KMS-11 (cell line): ENCODE measurements at regions not wholly inside any gene's neighbourhood (a gene's known extent, or its start where the extent isn't known, plus 50 kb on each side); places are given as distances from the start of the nearest gene placed in this dataset.

Experiments
- H2AFZ ChIP-seq: fragments of 200-600 bp; sonication (generic); 2 replicates; pipeline ENCODE4 v1.6.1; 2016; ENCODE audit warnings: antibody characterized with exemption, mixed run types, low read depth
- H3K27ac ChIP-seq: fragments of 200-600 bp; sonication (generic); 2 replicates; pipeline ENCODE4 v1.6.1; 2016; ENCODE audit warnings: mild to moderate bottlenecking, mixed run types
- H3K27me3 ChIP-seq: fragments of 200-600 bp; sonication (generic); 2 replicates; pipeline ENCODE4 v1.6.1; 2017; ENCODE audit warnings: mild to moderate bottlenecking, low read depth, mixed run types, moderate library complexity; ENCODE audit not compliant: insufficient read depth
- H3K36me3 ChIP-seq: fragments of 200-600 bp; sonication (generic); 2 replicates; pipeline ENCODE4 v1.6.1; 2017; ENCODE audit warnings: mild to moderate bottlenecking, mixed run types; ENCODE audit not compliant: insufficient read depth
- H3K4me1 ChIP-seq: fragments of 200-600 bp; sonication (generic); 2 replicates; pipeline ENCODE4 v1.6.1; 2016; ENCODE audit warnings: mild to moderate bottlenecking, low read depth, mixed run types; ENCODE audit not compliant: poor library complexity, severe bottlenecking
- H3K4me2 ChIP-seq: fragments of 200-600 bp; sonication (generic); 2 replicates; pipeline ENCODE4 v1.7.0; 2016; ENCODE audit warnings: mild to moderate bottlenecking, mixed run types
- H3K4me3 ChIP-seq: fragments of 200-600 bp; sonication (generic); IDR thresholded peaks from 2 replicates; pipeline ENCODE4 v1.6.1; 2017; ENCODE audit warnings: low read depth, low read length, mixed read lengths; ENCODE audit not compliant: insufficient read depth
- H3K79me2 ChIP-seq: fragments of 200-600 bp; sonication (generic); 2 replicates; pipeline ENCODE4 v1.6.1; 2016; ENCODE audit warnings: low read depth, mixed run types; ENCODE audit not compliant: insufficient read depth
- H3K9ac ChIP-seq: fragments of 200-600 bp; sonication (generic); 2 replicates; pipeline ENCODE4 v1.6.1; 2016; ENCODE audit warnings: mild to moderate bottlenecking, mixed run types
- H4K20me1 ChIP-seq: fragments of 200-600 bp; sonication (generic); 2 replicates; pipeline ENCODE4 v1.6.1; 2016; ENCODE audit warnings: mild to moderate bottlenecking, mixed run types; ENCODE audit not compliant: insufficient read depth
- CTCF ChIP-seq: fragments of 200-600 bp; sonication (generic); conservative IDR thresholded peaks from 2 replicates; pipeline ENCODE4 v1.6.1; 2017; ENCODE audit warnings: low read depth, mild to moderate bottlenecking, antibody characterized with exemption, low read length, moderate library complexity, mixed read lengths

- no peaks in the 10 kb centered on the region for H3K79me2 ChIP-seq
- no peaks in the 10 kb centered on the region for H3K36me3 ChIP-seq
- no peak overlapping the region for H3K27ac ChIP-seq
- no peaks in the 10 kb centered on the region for H3K27me3 ChIP-seq
- H3K9ac ChIP-seq = no peak overlapping the region
- H3K4me3 ChIP-seq = no peak overlapping the region
- no peak overlapping the region for H2AFZ ChIP-seq
- H3K4me2 ChIP-seq = no peak overlapping the region
- TF ChIP-seq CTCF = no peak
- H3K4me1 ChIP-seq = no peaks in the 10 kb centered on the region
- no peaks in the 10 kb centered on the region for H4K20me1 ChIP-seq
Observed at GRCh38 chr7:52909131-52909530, 126.3 kb upstream of the POM121L12 start.

GRCh38 chr7:52897713-52898112, 137.7 kb upstream of the POM121L12 start:
- Histone ChIP-seq H2AFZ (no peak overlapping the region), H3K27ac (no peak overlapping the region), H3K4me3 (no peak overlapping the region), H3K27me3 (no peaks in the 10 kb centered on the region), H4K20me1 (no peaks in the 10 kb centered on the region), H3K4me2 (no peak overlapping the region), H3K36me3 (no peaks in the 10 kb centered on the region), H3K9ac (no peak overlapping the region), H3K4me1 (no peaks in the 10 kb centered on the region), H3K79me2 (no peaks in the 10 kb centered on the region)
- no peak for TF ChIP-seq CTCF

- H3K27ac ChIP-seq = no peak overlapping the region
- no peak for TF ChIP-seq CTCF
Observed at GRCh38 chr7:52897288-52897687, 138.1 kb upstream of the POM121L12 start.

GRCh38 chr7:52877240-52877639, 158.2 kb upstream of the POM121L12 start:
- Histone ChIP-seq H3K36me3 (no peaks in the 10 kb centered on the region), H3K27ac (no peak overlapping the region), H3K9ac (no peak overlapping the region), H3K4me1 (no peaks in the 10 kb centered on the region), H2AFZ (no peak overlapping the region), H3K79me2 (no peaks in the 10 kb centered on the region), H4K20me1 (no peaks in the 10 kb centered on the region), H3K4me2 (no peak overlapping the region), H3K4me3 (no peak overlapping the region), H3K27me3 (no peaks in the 10 kb centered on the region)
- no peak for TF ChIP-seq CTCF

More at GRCh38 chr7:52897288-52897687, 138.1 kb upstream of the POM121L12 start:
- Histone ChIP-seq H3K4me3 (no peak overlapping the region), H3K9ac (no peak overlapping the region), H3K79me2 (no peaks in the 10 kb centered on the region), H3K4me2 (no peak overlapping the region), H4K20me1 (no peaks in the 10 kb centered on the region), H3K4me1 (no peaks in the 10 kb centered on the region), H3K27me3 (no peaks in the 10 kb centered on the region), H2AFZ (no peak overlapping the region), H3K36me3 (no peaks in the 10 kb centered on the region)
